Type B pancreatic cell (in vitro differentiated cells): ENCODE measurements at regions not wholly inside any gene's neighbourhood (a gene's known extent, or its start where the extent isn't known, plus 50 kb on each side); places are given as distances from the start of the nearest gene placed in this dataset.
A peak's percentile ranks its signal among the peaks of the same experiment; 100 is the strongest.
"Not testable (repeated sequence)": the region's sequence is repeated elsewhere in the genome, so short reads cannot be mapped to it uniquely, and the experiment has no call there.

ENCODE experiments used
- DNase-seq: peaks from one replicate; pipeline ENCODE4 v3.0.0; 2021; ENCODE audit warnings: mixed read lengths; ENCODE audit not compliant: unreplicated experiment; ENCODE audit errors: extremely low spot score
- H3K27ac Mint-ChIP-seq: 2 replicates; pipeline ENCODE4 v1.8.0; 2021; ENCODE audit warnings: mild to moderate bottlenecking, mixed read lengths
- H3K27me3 Mint-ChIP-seq: 2 replicates; pipeline ENCODE4 v1.8.0; 2021; ENCODE audit warnings: mixed read lengths
- H3K36me3 Mint-ChIP-seq: 2 replicates; pipeline ENCODE4 v1.8.0; 2021; ENCODE audit warnings: mixed read lengths
- H3K4me1 Mint-ChIP-seq: one replicate; pipeline ENCODE4 v1.8.0; 2021; ENCODE audit warnings: mixed read lengths; ENCODE audit not compliant: unreplicated experiment
- H3K4me3 Mint-ChIP-seq: 2 replicates; pipeline ENCODE4 v1.8.0; 2021; ENCODE audit warnings: mild to moderate bottlenecking, mixed read lengths
- H3K9me3 Mint-ChIP-seq: 2 replicates; pipeline ENCODE4 v1.8.0; 2021; ENCODE audit warnings: mixed read lengths

DNA sequence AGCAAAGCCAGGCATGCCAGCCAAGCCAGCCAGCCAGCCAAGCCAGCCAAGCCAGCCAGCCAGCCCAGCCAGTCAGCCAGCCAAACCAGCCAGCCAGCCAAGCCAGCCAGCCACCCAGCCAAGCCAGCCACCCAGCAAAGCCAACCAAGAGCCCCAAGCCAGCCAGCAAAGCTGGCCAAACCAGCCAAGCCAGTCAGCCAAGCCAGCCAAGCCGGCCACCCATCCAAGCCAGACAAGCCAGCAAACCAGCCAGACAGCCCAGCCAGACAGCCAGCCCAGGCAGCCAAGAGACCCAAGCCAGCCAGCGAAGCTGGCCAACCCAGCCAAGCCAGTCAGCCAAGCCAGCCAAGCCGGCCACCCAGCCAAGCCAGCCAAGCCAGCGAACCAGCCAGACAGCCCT, 338.3 kb upstream of the PLGLB2 start:
- not testable (repeated sequence) for H3K9me3 Mint-ChIP-seq, H3K27me3 Mint-ChIP-seq, H3K27ac Mint-ChIP-seq, H3K4me3 Mint-ChIP-seq, H3K36me3 Mint-ChIP-seq, H3K4me1 Mint-ChIP-seq, DNase-seq

DNA sequence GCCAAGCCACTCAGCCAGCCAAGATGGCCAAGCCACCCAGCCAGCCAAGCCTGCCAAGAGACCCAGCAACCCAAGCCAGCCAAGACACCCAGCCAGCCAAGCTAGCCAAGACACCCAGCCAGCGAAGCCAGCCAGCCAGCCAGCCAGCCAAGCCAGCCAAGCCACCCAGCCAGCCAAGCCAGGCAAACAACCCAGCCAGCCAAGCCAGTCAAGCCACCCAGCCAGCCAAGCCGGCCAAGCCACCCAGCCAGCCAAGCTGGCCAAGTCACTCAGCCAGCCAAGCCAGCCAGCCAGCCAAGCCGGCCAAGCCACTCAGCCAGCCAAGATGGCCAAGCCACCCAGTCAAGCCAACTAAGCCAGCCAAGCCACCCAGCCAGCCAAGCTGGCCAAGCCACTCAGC, 337.5 kb upstream of the PLGLB2 start:
- DNase-seq, H3K27ac Mint-ChIP-seq, H3K4me3 Mint-ChIP-seq, H3K27me3 Mint-ChIP-seq, H3K9me3 Mint-ChIP-seq, H3K4me1 Mint-ChIP-seq, H3K36me3 Mint-ChIP-seq: not testable (repeated sequence)

DNA sequence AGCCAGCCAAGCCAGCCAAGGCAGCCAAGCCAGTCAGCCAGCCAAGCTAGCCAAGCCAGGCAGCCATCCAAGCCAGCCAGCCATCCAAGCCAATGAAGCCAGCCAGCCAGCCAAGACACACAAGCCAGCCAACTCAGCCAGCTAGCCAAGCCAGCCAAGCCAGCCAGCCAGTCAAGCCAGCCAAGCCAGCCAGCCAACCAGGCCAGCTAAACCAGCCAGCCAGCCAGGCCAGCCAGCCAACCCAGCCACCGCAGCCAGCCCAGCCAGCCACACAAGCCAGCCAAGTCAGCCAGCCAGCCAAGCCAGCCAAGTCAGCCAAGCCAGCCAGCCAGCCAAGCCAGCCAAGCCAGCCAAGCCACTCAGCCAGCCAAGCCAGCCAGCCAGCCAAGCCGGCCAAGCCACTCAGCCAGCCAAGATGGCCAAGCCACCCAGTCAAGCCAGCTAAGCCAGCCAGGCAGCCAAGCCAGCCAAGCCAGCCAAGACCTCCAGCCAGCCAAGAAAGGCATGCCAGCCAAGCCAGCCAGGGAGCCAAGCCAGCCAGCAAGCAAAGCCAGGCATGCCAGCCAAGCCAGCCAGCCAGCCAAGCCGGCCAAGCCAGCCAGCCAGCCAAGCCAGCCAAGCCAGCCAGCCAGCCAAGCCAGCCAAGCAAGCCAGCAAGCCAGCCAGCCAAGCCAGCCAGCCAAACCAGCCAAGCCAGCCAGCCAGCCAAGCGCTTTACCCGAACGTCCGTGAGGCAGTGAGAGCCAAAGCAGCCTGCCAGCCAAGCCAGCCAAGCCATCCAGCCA, 335.7 kb upstream of the PLGLB2 start:
- DNase-seq = peak; percentile 68
- H3K27me3 Mint-ChIP-seq, H3K36me3 Mint-ChIP-seq, H3K27ac Mint-ChIP-seq, H3K4me1 Mint-ChIP-seq, H3K4me3 Mint-ChIP-seq, H3K9me3 Mint-ChIP-seq: not testable (repeated sequence)

DNA sequence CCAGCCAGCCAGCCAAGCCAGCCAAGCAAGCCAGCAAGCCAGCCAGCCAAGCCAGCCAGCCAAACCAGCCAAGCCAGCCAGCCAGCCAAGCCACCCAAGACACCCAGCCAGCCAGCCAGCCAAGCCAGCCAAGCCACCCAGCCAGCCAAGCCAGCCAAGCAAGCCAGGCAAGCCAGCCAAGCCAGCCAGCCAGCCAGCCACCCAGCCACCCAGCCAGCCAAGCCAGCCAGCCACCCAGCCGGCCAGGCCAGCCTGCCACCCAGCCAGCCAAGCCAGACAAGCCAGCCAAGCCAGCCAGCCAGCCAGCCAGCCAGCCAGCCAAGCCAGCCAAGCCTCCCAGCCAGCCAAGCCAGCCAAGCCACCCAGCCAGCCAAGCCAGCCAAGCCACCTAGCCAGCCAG, 333.6 kb upstream of the PLGLB2 start:
- not testable (repeated sequence) for H3K27ac Mint-ChIP-seq, DNase-seq, H3K27me3 Mint-ChIP-seq, H3K9me3 Mint-ChIP-seq, H3K4me3 Mint-ChIP-seq, H3K36me3 Mint-ChIP-seq, H3K4me1 Mint-ChIP-seq

DNA sequence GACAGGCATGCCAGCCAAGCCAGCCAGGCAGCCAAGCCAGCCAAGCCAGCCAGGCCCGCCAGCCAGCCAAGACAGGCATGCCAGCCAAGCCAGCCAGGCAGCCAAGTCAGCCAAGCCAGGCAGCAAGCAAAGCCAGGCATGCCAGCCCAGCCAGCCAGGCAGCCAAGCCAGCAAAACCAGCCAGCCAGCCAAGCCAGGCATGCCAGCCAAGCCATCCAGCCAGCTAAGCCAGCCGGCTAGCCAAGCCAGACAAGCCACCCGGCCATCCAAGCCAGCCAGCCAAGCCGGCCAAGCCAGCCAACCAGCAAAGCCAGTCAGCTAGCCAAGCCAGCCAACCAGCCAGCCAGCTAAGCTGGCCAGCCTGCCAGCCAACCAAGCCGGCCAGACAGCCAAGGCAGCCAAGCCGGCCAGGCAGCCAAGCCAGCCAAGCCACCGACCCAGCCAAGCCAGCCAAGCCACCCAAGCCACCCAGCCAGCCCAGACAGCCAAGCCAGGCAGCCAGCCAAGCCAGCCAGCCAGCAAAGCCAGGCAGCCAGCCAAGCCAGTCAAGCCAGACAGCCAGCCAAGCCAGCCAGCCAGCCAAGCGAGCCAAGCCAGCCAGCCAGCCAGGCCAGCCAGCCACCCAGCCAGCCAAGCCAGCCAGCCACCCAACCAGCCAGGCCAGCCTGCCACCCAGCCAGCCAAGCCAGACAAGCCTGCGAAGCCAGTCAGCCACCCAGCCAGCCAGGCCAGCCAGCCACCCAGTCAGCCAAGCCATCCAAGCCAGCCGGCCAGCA, 332.9 kb upstream of the PLGLB2 start:
- not testable (repeated sequence) for H3K9me3 Mint-ChIP-seq, H3K27ac Mint-ChIP-seq, H3K4me3 Mint-ChIP-seq, DNase-seq, H3K36me3 Mint-ChIP-seq, H3K27me3 Mint-ChIP-seq, H3K4me1 Mint-ChIP-seq

DNA sequence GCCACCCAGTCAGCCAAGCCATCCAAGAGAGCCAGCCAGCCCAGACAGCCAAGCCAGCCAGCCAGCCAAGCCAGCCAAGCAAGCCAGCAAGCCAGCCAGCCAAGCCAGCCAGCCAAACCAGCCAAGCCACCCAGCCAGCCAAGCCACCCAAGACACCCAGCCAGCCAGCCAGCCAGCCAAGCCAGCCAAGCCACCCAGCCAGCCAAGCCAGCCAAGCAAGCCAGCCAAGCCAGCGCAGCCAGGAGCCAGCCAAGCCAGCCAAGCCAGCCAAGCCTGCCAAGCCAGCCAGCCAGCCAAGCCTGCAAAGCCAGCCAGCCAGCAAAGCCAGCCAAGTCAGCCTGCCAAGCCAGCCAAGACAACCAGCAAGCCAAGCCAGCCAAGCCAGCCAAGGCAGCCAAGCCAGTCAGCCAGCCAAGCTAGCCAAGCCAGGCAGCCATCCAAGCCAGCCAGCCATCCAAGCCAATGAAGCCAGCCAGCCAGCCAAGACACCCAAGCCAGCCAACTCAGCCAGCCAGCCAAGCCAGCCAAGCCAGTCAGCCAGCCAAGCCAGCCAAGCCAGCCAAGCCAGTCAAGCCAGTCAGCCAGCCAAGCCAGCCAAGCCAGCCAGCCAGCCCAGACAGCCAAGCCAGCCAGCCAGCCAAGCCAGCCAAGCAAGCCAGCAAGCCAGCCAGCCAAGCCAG, 332.2 kb upstream of the PLGLB2 start:
- H3K9me3 Mint-ChIP-seq, H3K27ac Mint-ChIP-seq, H3K4me1 Mint-ChIP-seq, H3K36me3 Mint-ChIP-seq, H3K27me3 Mint-ChIP-seq, H3K4me3 Mint-ChIP-seq, DNase-seq: not testable (repeated sequence)

DNA sequence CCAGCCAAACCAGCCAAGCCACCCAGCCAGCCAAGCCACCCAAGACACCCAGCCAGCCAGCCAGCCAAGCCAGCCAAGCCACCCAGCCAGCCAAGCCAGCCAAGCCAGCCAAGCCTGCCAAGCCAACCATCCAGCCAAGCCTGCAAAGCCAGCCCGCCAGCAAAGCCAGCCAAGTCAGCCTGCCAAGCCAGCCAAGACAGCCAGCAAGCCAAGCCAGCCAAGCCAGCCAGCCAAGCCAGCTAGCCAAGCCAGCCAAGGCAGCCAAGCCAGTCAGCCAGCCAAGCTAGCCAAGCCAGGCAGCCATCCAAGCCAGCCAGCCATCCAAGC, 331.7 kb upstream of the PLGLB2 start:
- not testable (repeated sequence) for H3K27ac Mint-ChIP-seq, H3K9me3 Mint-ChIP-seq, H3K4me1 Mint-ChIP-seq, H3K36me3 Mint-ChIP-seq, H3K4me3 Mint-ChIP-seq, H3K27me3 Mint-ChIP-seq, DNase-seq

DNA sequence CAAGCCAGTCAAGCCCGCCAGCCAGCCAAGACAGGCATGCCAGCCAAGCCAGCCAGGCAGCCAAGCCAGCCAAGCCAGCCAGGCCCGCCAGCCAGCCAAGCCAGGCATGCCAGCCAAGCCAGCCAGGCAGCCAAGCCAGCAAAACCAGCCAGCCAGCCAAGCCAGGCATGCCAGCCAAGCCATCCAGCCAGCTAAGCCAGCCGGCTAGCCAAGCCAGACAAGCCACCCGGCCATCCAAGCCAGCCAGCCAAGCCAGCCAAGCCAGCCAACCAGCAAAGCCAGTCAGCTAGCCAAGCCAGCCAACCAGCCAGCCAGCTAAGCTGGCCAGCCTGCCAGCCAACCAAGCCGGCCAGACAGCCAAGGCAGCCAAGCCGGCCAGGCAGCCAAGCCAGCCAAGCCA, 330.7 kb upstream of the PLGLB2 start:
- H3K4me3 Mint-ChIP-seq, H3K27me3 Mint-ChIP-seq, DNase-seq, H3K9me3 Mint-ChIP-seq, H3K36me3 Mint-ChIP-seq, H3K4me1 Mint-ChIP-seq, H3K27ac Mint-ChIP-seq: not testable (repeated sequence)

DNA sequence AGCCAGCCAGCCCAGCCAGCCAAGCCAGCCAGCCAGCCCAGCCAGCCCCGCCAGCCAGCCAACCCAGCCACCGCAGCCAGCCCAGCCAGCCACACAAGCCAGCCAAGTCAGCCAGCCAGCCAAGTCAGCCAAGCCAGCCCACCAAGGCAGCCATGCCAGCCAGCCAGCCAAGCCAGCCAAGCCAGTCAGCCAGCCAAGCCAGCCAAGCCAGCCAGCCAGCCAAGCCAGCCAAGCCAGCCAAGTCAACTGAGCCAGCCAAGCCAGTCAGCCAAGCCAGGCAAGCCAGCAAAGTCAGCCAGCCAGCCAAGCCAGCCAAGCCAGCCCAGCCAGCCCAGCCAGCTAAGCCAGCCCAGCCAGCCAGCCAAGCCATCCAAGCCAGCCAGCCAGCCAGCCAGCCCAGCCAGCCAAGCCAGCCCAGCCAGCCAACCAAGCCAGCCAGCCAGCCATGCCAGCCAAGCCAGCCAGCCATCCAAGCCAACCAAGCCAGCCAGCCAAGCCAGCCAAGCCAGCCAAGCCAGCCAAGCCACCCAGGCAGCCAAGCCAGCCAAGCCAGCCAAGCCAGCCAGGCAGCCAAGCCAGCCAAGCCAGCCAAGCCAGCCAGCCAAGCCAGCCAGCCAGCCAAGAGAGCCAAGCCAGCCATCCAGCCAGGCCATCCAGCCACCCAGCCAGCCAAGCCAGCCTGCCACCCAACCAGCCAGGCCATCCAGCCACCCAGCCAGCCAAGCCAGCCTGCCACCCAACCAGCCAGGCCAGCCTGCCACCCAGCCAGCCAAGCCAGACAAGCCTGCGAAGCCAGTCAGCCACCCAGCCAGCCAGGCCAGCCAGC, 329.9 kb upstream of the PLGLB2 start:
- not testable (repeated sequence) for H3K27me3 Mint-ChIP-seq, H3K9me3 Mint-ChIP-seq, H3K4me1 Mint-ChIP-seq, H3K27ac Mint-ChIP-seq, H3K4me3 Mint-ChIP-seq, DNase-seq, H3K36me3 Mint-ChIP-seq

DNA sequence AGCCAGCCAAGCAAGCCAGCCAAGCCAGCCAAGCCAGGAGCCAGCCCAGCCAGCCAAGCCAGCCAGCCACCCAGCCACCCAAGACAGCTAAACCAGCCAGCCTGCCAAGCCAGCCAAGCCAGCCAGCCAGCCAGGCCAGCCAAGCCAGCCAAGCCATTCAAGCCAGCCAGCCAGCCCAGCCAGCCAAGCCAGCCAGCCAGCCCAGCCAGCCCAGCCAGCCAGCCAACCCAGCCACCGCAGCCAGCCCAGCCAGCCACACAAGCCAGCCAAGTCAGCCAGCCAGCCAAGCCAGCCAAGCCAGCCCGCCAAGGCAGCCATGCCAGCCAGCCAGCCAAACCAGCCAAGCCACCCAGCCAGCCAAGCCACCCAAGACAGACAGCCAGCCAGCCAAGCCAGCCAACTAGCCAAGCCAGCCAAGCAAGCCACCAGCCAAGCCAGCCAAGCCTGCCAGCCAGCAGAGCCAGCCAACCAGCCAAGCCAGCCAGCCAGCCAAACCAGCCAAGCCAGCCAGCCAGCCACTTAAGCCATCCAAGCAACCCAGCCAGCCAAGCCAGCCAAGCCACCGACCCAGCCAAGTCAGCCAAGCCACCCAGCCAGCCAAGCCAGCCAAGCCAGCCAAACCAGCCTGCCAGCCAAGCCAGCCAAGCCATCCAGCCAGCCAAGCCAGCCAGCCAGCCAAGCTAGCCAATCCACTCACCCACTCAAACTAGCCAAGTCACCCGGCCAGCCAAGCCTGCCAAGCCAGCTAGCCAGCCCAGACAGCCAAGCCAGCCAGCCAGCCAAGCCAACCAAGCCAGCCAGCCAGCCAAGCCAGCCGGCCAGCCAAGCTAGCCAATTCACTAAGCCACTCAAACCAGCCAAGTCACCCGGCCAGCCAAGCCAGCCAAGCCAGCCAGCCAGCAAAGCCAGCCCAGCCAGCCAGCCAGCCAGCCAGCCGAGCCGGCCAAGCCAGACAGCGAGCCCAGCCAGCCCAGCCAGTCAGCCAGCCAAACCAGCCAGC, 328.8 kb upstream of the PLGLB2 start:
- H3K9me3 Mint-ChIP-seq, H3K36me3 Mint-ChIP-seq, H3K4me1 Mint-ChIP-seq, H3K4me3 Mint-ChIP-seq, H3K27me3 Mint-ChIP-seq, H3K27ac Mint-ChIP-seq, DNase-seq: not testable (repeated sequence)

DNA sequence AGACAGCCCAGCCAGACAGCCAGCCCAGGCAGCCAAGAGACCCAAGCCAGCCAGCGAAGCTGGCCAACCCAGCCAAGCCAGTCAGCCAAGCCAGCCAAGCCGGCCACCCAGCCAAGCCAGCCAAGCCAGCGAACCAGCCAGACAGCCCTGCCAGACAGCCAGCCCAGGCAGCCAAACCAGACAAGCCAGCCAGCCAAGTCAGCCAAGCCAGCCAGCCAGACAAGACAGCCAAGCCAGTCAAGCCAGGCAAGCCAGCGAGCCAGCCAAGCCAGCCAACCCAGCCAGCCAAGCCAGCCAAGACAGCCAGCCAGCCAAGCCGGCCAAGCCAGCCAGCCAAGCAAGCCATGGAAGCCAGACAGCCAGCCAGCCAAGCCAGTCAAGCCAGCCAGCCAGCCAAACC, 327.9 kb upstream of the PLGLB2 start:
- H3K27me3 Mint-ChIP-seq, H3K4me1 Mint-ChIP-seq, H3K27ac Mint-ChIP-seq, H3K4me3 Mint-ChIP-seq, DNase-seq, H3K36me3 Mint-ChIP-seq, H3K9me3 Mint-ChIP-seq: not testable (repeated sequence)

DNA sequence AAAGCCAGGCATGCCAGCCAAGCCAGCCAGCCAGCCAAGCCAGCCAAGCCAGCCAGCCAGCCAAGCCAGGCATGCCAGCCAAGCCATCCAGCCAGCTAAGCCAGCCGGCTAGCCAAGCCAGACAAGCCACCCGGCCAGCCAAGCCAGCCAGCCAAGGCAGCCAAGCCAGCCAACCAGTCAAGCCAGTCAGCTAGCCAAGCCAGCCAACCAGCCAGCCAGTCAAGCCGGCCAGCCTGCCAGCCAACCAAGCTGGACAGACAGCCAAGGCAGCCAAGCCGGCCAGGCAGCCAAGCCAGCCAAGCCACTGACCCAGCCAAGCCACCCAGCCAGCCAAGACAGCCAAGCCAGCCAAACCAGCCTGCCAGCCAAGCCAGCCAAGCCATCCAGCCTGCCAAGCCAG, 326.9 kb upstream of the PLGLB2 start:
- H3K4me1 Mint-ChIP-seq, DNase-seq, H3K36me3 Mint-ChIP-seq, H3K9me3 Mint-ChIP-seq, H3K4me3 Mint-ChIP-seq, H3K27me3 Mint-ChIP-seq, H3K27ac Mint-ChIP-seq: not testable (repeated sequence)
